Astrocyte of the cerebellum (primary cell): ENCODE measurements at regions not wholly inside any gene's neighbourhood (a gene's known extent, or its start where the extent isn't known, plus 50 kb on each side); places are given as distances from the start of the nearest gene placed in this dataset.

Source experiments
- DNase-seq: peaks from one replicate; pipeline ENCODE4 v3.0.0-alpha.2; 2011; ENCODE audit warnings: low read depth
- H3K4me3 ChIP-seq: 2 replicates; pipeline ENCODE4 v1.5.1; 2011; ENCODE audit warnings: mild to moderate bottlenecking, low read depth, low read length, moderate library complexity
- in situ Hi-C: cut with HindIII; loops from 2 replicates; pipeline ENCODE4 v1.10.0; 2017; ENCODE audit warnings: low sequenced_read_pairs
- TF ChIP-seq, protein P1 (sequence below): IDR thresholded peaks from 2 replicates; pipeline ENCODE4 v1.5.1; 2012; ENCODE audit warnings: low read length, low read depth, moderate library complexity, mild to moderate bottlenecking; ENCODE audit errors: missing control alignments

DNA sequence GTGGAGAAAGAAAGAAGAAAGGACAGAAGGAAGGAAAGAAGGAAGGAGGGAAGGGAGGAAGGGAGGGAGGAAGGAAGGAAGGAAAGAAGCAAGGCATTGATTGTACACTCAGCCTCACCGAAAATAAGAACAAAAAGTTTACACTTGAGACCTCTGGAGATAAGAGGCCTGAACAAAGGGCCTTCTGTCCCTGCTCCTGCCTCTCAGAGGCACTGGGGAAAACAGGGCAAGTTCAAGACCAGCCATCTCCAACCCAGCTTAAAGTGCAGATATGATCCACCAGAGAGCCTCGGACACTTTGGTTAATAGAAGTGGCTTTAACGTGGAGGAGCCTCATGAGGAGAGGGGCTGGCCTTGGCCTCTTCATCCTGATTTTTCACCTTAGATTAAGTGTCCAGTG, 582.9 kb upstream of the PPP2R3A start:
- TF ChIP-seq, protein P1, sequence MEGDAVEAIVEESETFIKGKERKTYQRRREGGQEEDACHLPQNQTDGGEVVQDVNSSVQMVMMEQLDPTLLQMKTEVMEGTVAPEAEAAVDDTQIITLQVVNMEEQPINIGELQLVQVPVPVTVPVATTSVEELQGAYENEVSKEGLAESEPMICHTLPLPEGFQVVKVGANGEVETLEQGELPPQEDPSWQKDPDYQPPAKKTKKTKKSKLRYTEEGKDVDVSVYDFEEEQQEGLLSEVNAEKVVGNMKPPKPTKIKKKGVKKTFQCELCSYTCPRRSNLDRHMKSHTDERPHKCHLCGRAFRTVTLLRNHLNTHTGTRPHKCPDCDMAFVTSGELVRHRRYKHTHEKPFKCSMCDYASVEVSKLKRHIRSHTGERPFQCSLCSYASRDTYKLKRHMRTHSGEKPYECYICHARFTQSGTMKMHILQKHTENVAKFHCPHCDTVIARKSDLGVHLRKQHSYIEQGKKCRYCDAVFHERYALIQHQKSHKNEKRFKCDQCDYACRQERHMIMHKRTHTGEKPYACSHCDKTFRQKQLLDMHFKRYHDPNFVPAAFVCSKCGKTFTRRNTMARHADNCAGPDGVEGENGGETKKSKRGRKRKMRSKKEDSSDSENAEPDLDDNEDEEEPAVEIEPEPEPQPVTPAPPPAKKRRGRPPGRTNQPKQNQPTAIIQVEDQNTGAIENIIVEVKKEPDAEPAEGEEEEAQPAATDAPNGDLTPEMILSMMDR = no peak
- H3K4me3 ChIP-seq = no peak overlapping the region
- no peak for DNase-seq
- in situ Hi-C loops = no loop called here

DNA sequence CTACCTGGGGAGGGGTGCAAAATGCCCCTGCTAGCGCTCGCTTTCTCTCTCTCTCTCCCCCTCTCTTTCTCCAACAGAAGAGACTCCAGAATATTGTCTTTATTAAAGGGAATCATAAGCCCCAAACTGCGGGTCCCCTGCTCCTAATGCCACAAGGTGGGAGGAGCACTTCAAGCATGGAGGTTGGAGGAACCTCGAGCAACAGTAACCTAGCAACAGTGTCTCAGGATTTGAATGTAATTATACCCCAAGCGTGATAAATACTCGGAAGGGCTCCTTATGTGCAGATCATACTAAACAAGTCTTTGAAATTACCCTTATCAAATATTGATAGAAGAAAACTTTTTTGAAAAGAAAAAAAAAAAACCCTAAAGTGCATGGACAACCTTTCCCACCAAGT, 582.2 kb upstream of the PPP2R3A start:
- no peak overlapping the region for H3K4me3 ChIP-seq
- in situ Hi-C loops = no loop called here
- TF ChIP-seq, protein P1 = no peak
- no peak for DNase-seq

GRCh38 chr3:135392151-135392550, 573.4 kb upstream of the PPP2R3A start:
- in situ Hi-C loops = no loop called here

DNA sequence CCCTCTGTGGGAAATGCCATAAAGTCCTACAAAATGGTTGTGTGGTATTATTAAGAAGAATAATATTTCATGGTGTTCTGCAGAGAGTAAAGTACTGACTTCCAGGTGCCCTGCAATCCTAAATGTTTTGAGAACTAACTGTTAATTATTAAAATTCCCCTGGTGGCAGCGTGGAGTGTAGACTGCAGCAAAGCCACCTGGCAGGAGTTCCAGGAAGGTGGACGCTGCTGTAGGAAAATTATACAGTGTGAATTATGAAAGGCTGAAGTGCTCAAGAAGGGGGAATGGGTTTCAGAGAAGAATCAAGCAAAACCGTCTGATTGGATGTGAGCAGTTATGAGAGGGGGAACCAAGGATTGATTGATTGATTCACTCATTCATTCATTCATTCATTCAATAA, 572.4 kb upstream of the PPP2R3A start:
- H3K4me3 ChIP-seq = no peak overlapping the region
- in situ Hi-C loops = no loop called here
- no peak for DNase-seq
- TF ChIP-seq, protein P1 = no peak

More at GRCh38 chr3:135392151-135392550, 573.4 kb upstream of the PPP2R3A start:
- H3K4me3 ChIP-seq = no peak overlapping the region
- TF ChIP-seq, protein P1 = no peak
- no peak for DNase-seq

- TF ChIP-seq, protein P1 = no peak
- in situ Hi-C loops = no loop called here
These were observed 571.5 kb upstream of the PPP2R3A start for GRCh38 chr3:135393898-135394525.

DNA sequence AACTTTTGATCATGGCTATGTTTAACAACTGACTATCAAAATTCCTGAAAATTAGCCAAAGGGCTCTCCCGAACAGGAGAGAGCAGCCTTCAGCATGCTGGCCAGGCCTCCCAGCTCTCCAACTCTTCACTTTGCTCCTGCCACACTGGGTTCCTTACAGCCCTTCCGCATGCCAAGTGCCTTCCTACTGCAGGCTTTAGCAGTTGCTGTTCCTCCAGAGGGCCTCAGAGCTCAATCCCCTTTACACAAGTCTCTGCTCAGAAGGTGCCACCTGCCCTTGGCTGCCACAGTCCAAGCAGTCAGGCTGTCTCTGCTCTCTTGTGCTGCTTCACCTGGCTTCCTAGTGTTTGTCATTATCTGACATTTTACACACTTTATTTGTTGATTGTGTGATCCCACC, 553.1 kb upstream of the PPP2R3A start:
- no peak overlapping the region for H3K4me3 ChIP-seq
- in situ Hi-C loops = no loop called here
- TF ChIP-seq, protein P1 = no peak
- DNase-seq = no peak

More at GRCh38 chr3:135393898-135394525, 571.5 kb upstream of the PPP2R3A start:
- no peak for DNase-seq
- no peak overlapping the region for H3K4me3 ChIP-seq

GRCh38 chr3:135416182-135416581, 549.3 kb upstream of the PPP2R3A start:
- H3K4me3 ChIP-seq = no peak overlapping the region
- no peak for DNase-seq
- in situ Hi-C loops = no loop called here
- TF ChIP-seq, protein P1 = no peak
